Thoracic aorta (tissue), 2 donors: ENCODE measurements at regions not wholly inside any gene's neighbourhood (a gene's known extent, or its start where the extent isn't known, plus 50 kb on each side); places are given as distances from the start of the nearest gene placed in this dataset.

Experiments used
- ATAC-seq: fragments of 150-250 bp; one replicate; pipeline ENCODE4 v1.8.0; 2017; ENCODE audit warnings: low read depth; ENCODE audit not compliant: insufficient number of reproducible peaks, low FRiP score
- DNase-seq: peaks from one replicate; pipeline ENCODE4 v3.0.0-alpha.2; 2020; ENCODE audit warnings: low spot score
- H3K27ac ChIP-seq, 2 donors: fragments of 200-600 bp; sonication (generic); 1 replicate in 1 of 2; 2 replicates in 1 of 2; pipeline ENCODE4 v1.5.1; 2016; ENCODE audit warnings: mild to moderate bottlenecking in 2 of 2, moderate library complexity in 2 of 2
- H3K27me3 ChIP-seq: fragments of 200-600 bp; sonication (generic); replicated peaks from 2 replicates; pipeline ENCODE4 v1.6.0; 2016; ENCODE audit warnings: mild to moderate bottlenecking; ENCODE audit not compliant: insufficient read depth
- H3K36me3 ChIP-seq: fragments of 200-600 bp; sonication (generic); one replicate; pipeline ENCODE4 v1.5.1; 2016
- H3K4me1 ChIP-seq, 2 donors: fragments of 200-600 bp; sonication (generic); 1 replicate in 1 of 2; 2 replicates in 1 of 2; pipeline versions ENCODE4 v1.5.1 to v1.6.0; 2016; ENCODE audit warnings: low read depth in 2 of 2, mild to moderate bottlenecking in 1 of 2; ENCODE audit not compliant: control insufficient read depth in 1 of 2
- H3K4me3 ChIP-seq: fragments of 200-600 bp; sonication (generic); 2 replicates; pipeline ENCODE4 v1.5.1; 2016; ENCODE audit warnings: mild to moderate bottlenecking
- H3K9me3 ChIP-seq: fragments of 200-600 bp; sonication (generic); 2 replicates; pipeline ENCODE4 v1.5.1; 2016
- TF ChIP-seq, protein P1 (sequence below): fragments of 200-600 bp; sonication (generic); IDR thresholded peaks from one replicate; pipeline ENCODE4 v1.5.1; 2019; ENCODE audit warnings: antibody characterized with exemption

DNA sequence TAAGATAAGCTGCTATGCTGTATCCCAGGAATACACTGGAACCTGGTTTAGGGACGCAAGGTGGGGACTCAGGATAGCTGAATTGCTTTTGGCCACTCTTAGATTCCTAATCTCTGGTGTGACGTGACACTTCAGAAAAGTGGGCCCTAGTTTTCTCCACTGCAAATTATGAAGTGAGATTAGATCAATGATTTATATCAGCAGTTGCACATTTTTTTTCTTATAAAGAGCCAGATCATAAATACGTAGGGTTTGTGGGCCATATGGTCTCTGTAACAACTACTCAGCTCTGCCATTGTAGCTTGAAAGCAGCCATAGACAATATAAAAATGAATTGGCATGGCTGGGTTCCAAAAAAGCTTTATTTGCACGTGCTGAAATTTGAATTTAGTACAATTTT lies 85.4 kb upstream of the CPO start:
- H3K36me3 ChIP-seq, result no peaks in the 10 kb centered on the region
- H3K27ac ChIP-seq, result no peak overlapping the region
- no peaks in the 10 kb centered on the region for H3K9me3 ChIP-seq
- no peak overlapping the region for H3K4me3 ChIP-seq
- TF ChIP-seq, protein P1, sequence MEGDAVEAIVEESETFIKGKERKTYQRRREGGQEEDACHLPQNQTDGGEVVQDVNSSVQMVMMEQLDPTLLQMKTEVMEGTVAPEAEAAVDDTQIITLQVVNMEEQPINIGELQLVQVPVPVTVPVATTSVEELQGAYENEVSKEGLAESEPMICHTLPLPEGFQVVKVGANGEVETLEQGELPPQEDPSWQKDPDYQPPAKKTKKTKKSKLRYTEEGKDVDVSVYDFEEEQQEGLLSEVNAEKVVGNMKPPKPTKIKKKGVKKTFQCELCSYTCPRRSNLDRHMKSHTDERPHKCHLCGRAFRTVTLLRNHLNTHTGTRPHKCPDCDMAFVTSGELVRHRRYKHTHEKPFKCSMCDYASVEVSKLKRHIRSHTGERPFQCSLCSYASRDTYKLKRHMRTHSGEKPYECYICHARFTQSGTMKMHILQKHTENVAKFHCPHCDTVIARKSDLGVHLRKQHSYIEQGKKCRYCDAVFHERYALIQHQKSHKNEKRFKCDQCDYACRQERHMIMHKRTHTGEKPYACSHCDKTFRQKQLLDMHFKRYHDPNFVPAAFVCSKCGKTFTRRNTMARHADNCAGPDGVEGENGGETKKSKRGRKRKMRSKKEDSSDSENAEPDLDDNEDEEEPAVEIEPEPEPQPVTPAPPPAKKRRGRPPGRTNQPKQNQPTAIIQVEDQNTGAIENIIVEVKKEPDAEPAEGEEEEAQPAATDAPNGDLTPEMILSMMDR, result no peak
- H3K27me3 ChIP-seq, result no peaks in the 10 kb centered on the region
- no peak for ATAC-seq
- no peak for DNase-seq
- H3K4me1 ChIP-seq, result peaks cover 7 to 21% of the 10 kb centered on the region in 2 donors

DNA sequence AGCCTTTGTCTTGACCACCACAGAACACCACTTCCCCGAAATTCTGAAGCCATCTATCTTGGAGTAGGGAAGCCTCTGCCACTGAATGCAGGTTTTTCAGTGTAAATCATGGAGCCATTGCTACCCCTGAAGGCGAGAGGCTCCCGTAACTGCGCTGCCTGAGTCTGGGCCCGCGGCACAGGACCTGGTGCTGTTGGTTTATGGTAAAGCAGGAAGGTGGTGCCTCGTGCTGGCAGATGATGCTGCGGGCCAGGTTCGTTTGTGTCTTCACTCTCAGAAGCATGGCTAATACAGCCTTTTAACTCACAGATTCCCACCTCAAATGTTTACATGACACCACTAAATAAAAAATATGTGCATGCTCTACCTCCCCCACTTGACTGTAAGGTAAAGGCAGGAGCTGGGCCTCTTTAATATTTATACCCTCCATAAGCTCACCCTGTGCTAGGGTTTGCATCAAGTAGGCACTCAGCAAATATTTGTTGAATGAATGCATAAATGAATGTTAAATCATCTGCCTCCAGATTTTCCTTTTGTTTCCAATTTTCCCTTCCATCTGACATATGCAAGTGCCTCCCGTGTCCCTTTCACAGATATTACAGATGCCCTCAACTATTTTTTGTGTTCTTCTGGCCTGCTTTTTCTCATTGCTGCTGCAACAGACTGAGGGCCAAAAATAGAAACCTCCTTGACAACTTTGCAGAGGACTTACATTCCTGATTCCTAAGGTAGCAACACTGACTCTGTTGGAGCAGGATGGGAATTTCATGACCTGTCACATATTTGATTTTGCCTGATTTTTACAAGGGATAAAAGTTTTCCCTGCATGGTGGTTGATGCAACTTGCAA lies 83.5 kb upstream of the CPO start:
- TF ChIP-seq, protein P1, result no peak
- no peak overlapping the region for H3K4me3 ChIP-seq
- H3K9me3 ChIP-seq, result no peaks in the 10 kb centered on the region
- ATAC-seq, result no peak
- H3K36me3 ChIP-seq, result no peaks in the 10 kb centered on the region
- H3K4me1 ChIP-seq, result peaks cover 7 to 21% of the 10 kb centered on the region in 2 donors
- H3K27me3 ChIP-seq, result no peaks in the 10 kb centered on the region
- DNase-seq, result no peak
- peak overlapping the region; percentile 1 to 20 for H3K27ac ChIP-seq

DNA sequence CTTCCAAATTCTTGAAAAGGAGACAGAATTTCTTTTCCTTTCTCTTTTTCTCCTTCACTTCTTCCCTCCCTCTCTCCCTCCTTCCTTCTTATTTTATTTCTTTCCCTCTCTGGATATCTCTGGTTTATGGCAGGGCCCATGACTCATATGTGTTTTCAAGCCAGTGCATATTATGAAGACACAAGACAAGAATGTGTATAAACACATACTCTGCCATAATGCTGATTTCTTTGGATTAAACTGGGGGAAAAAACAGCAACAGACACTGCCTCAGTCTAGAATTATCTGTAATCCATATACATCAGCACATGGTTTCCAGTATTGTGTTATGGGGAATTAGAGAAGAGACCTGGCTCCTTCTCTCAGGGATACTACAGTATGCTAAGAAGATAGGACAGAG lies 82.8 kb upstream of the CPO start:
- Histone ChIP-seq H3K27me3 (no peaks in the 10 kb centered on the region), H3K27ac (peak overlapping the region; percentile 1 to 20), H3K4me3 (no peak overlapping the region), H3K9me3 (no peaks in the 10 kb centered on the region), H3K36me3 (no peaks in the 10 kb centered on the region), H3K4me1 (peaks cover 7 to 21% of the 10 kb centered on the region in 2 donors)
- no peak for ATAC-seq
- TF ChIP-seq, protein P1, result no peak
- no peak for DNase-seq

DNA sequence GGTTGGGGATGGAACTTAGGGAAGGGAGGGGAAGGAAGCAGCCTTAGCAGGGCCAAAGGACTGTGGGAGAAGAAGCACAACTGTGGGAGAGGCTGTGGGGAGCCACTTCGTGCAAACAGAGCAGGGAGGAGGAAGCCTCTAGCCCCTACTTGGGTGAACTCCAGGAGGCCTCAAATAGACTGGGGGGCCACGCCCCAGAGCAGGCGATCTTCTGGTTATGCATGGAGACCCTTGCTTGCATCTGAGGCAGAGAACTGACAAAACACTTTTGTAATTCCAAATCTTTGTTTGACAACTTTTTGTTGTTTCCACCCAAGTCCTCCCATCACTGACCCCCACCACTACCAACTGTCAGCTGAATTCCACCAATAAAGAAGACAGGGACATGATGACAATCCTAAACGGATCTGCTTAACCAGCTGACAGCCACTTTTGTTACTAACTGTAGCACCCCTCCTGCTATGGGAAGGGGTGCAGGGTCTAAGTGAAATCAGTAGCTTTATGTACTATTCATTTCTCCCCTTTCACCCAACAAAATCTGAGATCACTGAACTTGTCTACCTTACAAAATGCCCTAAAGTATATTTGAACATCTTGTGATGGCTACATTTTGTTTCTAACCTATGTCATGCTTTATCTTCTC lies 80.5 kb upstream of the CPO start:
- TF ChIP-seq, protein P1, result no peak
- H3K27ac ChIP-seq, result no peak overlapping the region

DNA sequence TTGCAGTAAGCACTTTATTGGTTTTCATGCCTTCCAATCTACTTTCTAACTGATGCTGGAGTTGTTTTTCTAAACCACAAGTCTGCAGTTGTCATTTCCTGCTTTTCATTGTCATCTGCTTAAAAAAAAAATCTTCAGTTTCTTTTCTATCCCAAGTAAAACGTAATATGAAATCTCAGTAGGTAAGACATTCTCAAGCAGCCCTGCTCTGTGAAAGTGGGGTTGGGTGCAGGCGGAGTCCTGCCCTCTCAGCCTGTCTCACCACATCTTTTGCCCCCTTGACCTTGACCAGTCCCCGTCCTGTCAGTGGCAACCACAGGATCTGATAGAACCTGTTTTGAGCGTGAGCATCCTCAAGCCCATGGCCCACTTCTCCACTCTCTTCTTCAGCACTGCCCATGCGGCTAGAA lies 80.0 kb upstream of the CPO start:
- Histone ChIP-seq H3K36me3 (no peaks in the 10 kb centered on the region), H3K4me1 (peaks cover 7 to 21% of the 10 kb centered on the region in 2 donors), H3K4me3 (no peak overlapping the region), H3K27ac (no peak overlapping the region), H3K9me3 (no peaks in the 10 kb centered on the region), H3K27me3 (no peaks in the 10 kb centered on the region)
- TF ChIP-seq, protein P1, result no peak
- ATAC-seq (no peak), DNase-seq (no peak)

More for the DNA sequence above, 80.5 kb upstream of the CPO start:
- peaks cover 7 to 21% of the 10 kb centered on the region in 2 donors for H3K4me1 ChIP-seq
- ATAC-seq, result no peak
- DNase-seq, result no peak
- no peaks in the 10 kb centered on the region for H3K36me3 ChIP-seq
- no peak overlapping the region for H3K4me3 ChIP-seq
- no peaks in the 10 kb centered on the region for H3K9me3 ChIP-seq
- H3K27me3 ChIP-seq, result no peaks in the 10 kb centered on the region
